HCT116 (cell line): ENCODE measurements at regions not wholly inside any gene's neighbourhood (a gene's known extent, or its start where the extent isn't known, plus 50 kb on each side); places are given as distances from the start of the nearest gene placed in this dataset.

Experiments used
- ATAC-seq: fragments of 200-7000 bp; cut with Tn5 transposase; 2 replicates; pipeline ENCODE4 v1.9.1; 2020; ENCODE audit warnings: mild to moderate bottlenecking, moderate library complexity
- BruUV-seq: library from RNA; stranded (reverse); fragments of 400-500 nt; replicated peaks from 2 replicates; lab custom pipeline; 2021; lab: Mats Ljungman, UMichigan
- CTCF ChIA-PET: fragments of 300-600 bp; sonication (Branson Sonifier 250); formaldehyde crosslinking; loops from one replicate; lab custom pipeline; 2021; ENCODE audit warnings: antibody characterized with exemption; lab: Charles Lee
- POLR2A ChIA-PET: fragments of 300-600, 350-600 bp; sonication (Branson Sonifier 250); formaldehyde crosslinking; loops from one replicate; lab custom pipeline; 2021; ENCODE audit warnings: antibody characterized with exemption; lab: Charles Lee
- RAD21 ChIA-PET, 2 experiments: fragments of 300-600 bp; sonication (Branson Sonifier 250); formaldehyde crosslinking; loops; one replicate each; lab custom pipeline; 2023; ENCODE audit warnings: low total read pairs in 2 of 2; ENCODE audit not compliant: uncharacterized antibody in 2 of 2, unreplicated experiment in 2 of 2, low non-redundant PET in 1 of 2; lab: Charles Lee
- DNase-seq: peaks from one replicate; pipeline ENCODE4 v3.0.0-alpha.2; 2010; ENCODE audit warnings: low read depth, low spot score
- H2AFZ ChIP-seq: fragments of 200-600 bp; shearing (Covaris generic), sonication (generic); 2 replicates; pipeline ENCODE4 v1.6.1; 2017; ENCODE audit warnings: low read depth, mixed run types, mixed read lengths, antibody characterized with exemption, low read length; ENCODE audit not compliant: poor library complexity, severe bottlenecking
- H3K27ac ChIP-seq: 2 replicates; pipeline ENCODE4 v1.5.1; 2012; ENCODE audit warnings: low read depth, low read length
- H3K27me3 ChIP-seq: fragments of 200-600 bp; sonication (generic); 2 replicates; pipeline ENCODE4 v1.6.1; 2016; ENCODE audit warnings: mixed run types, low read length, mixed read lengths; ENCODE audit not compliant: insufficient read depth
- H3K36me3 ChIP-seq, 2 experiments: fragments of 200-500 bp in 1 of 2; fragments of 200-600 bp in 1 of 2; sonication (Bioruptor generic) in 1 of 2; sonication (generic) in 1 of 2; 2 replicates each; pipeline versions ENCODE4 v1.5.1 to v1.6.1; 2014 to 2016; ENCODE audit warnings: low read length in 2 of 2, inconsistent platforms in 1 of 2, mixed read lengths in 1 of 2, mixed run types in 1 of 2; ENCODE audit not compliant: insufficient read depth in 2 of 2, control insufficient read depth in 1 of 2
- H3K4me1 ChIP-seq, 2 experiments: fragments of 200-600 bp in 1 of 2; sonication (generic) in 1 of 2; 2 replicates each; pipeline versions ENCODE4 v1.5.1 to v1.6.1; 2012 to 2017; ENCODE audit warnings: low read length in 2 of 2, inconsistent platforms in 1 of 2, mild to moderate bottlenecking in 1 of 2, mixed read lengths in 1 of 2, mixed run types in 1 of 2, moderate library complexity in 1 of 2; ENCODE audit not compliant: insufficient read depth in 2 of 2, control insufficient read depth in 1 of 2
- H3K4me2 ChIP-seq: fragments of 200-600 bp; sonication (generic); 2 replicates; pipeline ENCODE4 v1.6.1; 2017; ENCODE audit warnings: mixed run types, low read length, mixed read lengths
- H3K4me3 ChIP-seq, 2 experiments: fragments of 200-600 bp in 1 of 2; sonication (generic) in 1 of 2; replicated peaks in 1 of 2; 2 replicates each; pipeline ENCODE4 v1.5.1; 2011 to 2016; ENCODE audit warnings: low read length in 2 of 2, control low read depth in 1 of 2, low read depth in 1 of 2, mild to moderate bottlenecking in 1 of 2, mixed read lengths in 1 of 2, mixed run types in 1 of 2
- H3K79me2 ChIP-seq: fragments of 200-600 bp; sonication (generic); 2 replicates; pipeline ENCODE4 v1.6.1; 2017; ENCODE audit warnings: mild to moderate bottlenecking, mixed run types, low read length, moderate library complexity, mixed read lengths; ENCODE audit not compliant: insufficient read depth
- H3K9ac ChIP-seq: fragments of 200-600 bp; sonication (generic); 2 replicates; pipeline ENCODE4 v1.6.1; 2016; ENCODE audit warnings: low read length, mixed read lengths
- H3K9me2 ChIP-seq: fragments of 200-600 bp; sonication (generic), shearing (Covaris generic); 2 replicates; pipeline ENCODE4 v1.6.1; 2017; ENCODE audit warnings: mixed run types, mild to moderate bottlenecking, moderate library complexity; ENCODE audit not compliant: insufficient read depth
- H3K9me3 ChIP-seq, 2 experiments: fragments of 200-500 bp in 1 of 2; fragments of 200-600 bp in 1 of 2; sonication (Bioruptor generic) in 1 of 2; sonication (generic) in 1 of 2; 2 replicates each; pipeline ENCODE4 v1.6.1; 2014 to 2017; ENCODE audit warnings: low read length in 2 of 2, mixed read lengths in 2 of 2, inconsistent platforms in 1 of 2, low read depth in 1 of 2, mild to moderate bottlenecking in 1 of 2, mixed run types in 1 of 2, moderate library complexity in 1 of 2; ENCODE audit not compliant: control insufficient read depth in 1 of 2, insufficient read depth in 1 of 2
- H4K20me1 ChIP-seq: fragments of 200-600 bp; sonication (generic), shearing (Covaris generic); 2 replicates; pipeline ENCODE4 v1.6.1; 2017; ENCODE audit warnings: mixed run types, mild to moderate bottlenecking, moderate library complexity; ENCODE audit not compliant: insufficient read depth
- CBX3 ChIP-seq: IDR thresholded peaks from 2 replicates; pipeline ENCODE4 v1.6.1; 2012; ENCODE audit warnings: low read depth
- EGR1 ChIP-seq: IDR thresholded peaks from 2 replicates; pipeline ENCODE4 v1.6.1; 2012; ENCODE audit warnings: low read depth
- ELF1 ChIP-seq: IDR thresholded peaks from 2 replicates; pipeline ENCODE4 v1.6.1; 2012; ENCODE audit warnings: low read depth, borderline replicate concordance
- EZH2phosphoT487 ChIP-seq: fragments of 200-600 bp; IDR thresholded peaks from 2 replicates; pipeline ENCODE4 v1.6.1; 2018; ENCODE audit warnings: antibody characterized with exemption, borderline replicate concordance
- JUND ChIP-seq: IDR thresholded peaks from 2 replicates; pipeline ENCODE4 v1.6.1; 2012
- POLR2A ChIP-seq: IDR thresholded peaks from 2 replicates; pipeline ENCODE4 v1.7.0; 2011; ENCODE audit warnings: borderline replicate concordance; ENCODE audit not compliant: insufficient read depth, insufficient read length; ENCODE audit errors: extremely low read depth
- POLR2AphosphoS5 ChIP-seq: IDR thresholded peaks from 2 replicates; pipeline ENCODE4 v1.6.1; 2011; ENCODE audit warnings: mild to moderate bottlenecking, low read depth, low read length, moderate library complexity
- RAD21 ChIP-seq: IDR thresholded peaks from 2 replicates; pipeline ENCODE4 v1.6.1; 2012; ENCODE audit warnings: low read depth, mild to moderate bottlenecking
- REST ChIP-seq: IDR thresholded peaks from 2 replicates; pipeline ENCODE4 v1.6.1; 2012; ENCODE audit warnings: low read depth
- SIN3A ChIP-seq: IDR thresholded peaks from 2 replicates; pipeline ENCODE4 v1.6.1; 2012; ENCODE audit warnings: low read depth
- SP1 ChIP-seq: IDR thresholded peaks from 2 replicates; pipeline ENCODE4 v1.6.1; 2012; ENCODE audit warnings: low read depth
- SRF ChIP-seq: IDR thresholded peaks from 2 replicates; pipeline ENCODE4 v1.6.1; 2012; ENCODE audit warnings: low read depth
- TCF7L2 ChIP-seq: IDR thresholded peaks from 2 replicates; pipeline ENCODE4 v1.7.0; 2011; ENCODE audit warnings: borderline replicate concordance, inconsistent platforms; ENCODE audit not compliant: insufficient read depth, insufficient read length; ENCODE audit errors: extremely low read depth
- YY1 ChIP-seq: IDR thresholded peaks from 2 replicates; pipeline ENCODE4 v1.6.1; 2011; ENCODE audit warnings: low read length, low read depth, moderate library complexity, mild to moderate bottlenecking; ENCODE audit not compliant: insufficient replicate concordance; ENCODE audit errors: extremely low read depth
- ZBTB33 ChIP-seq: IDR thresholded peaks from 2 replicates; pipeline ENCODE4 v1.6.1; 2011; ENCODE audit warnings: mild to moderate bottlenecking, low read length, moderate library complexity; ENCODE audit not compliant: insufficient replicate concordance; ENCODE audit errors: extremely low read depth
- ZFX ChIP-seq: fragments of 450-650 bp; IDR thresholded peaks from 2 replicates; pipeline ENCODE4 v1.6.1; 2017
- intact Hi-C: fragments of 100-400 bp; cut with micrococcal nuclease; formaldehyde crosslinking; loops from 2 replicates; pipeline ENCODE4 v1.10.0; 2022

GRCh38 chr6:140379919-140380318 lies 1005.5 kb upstream of the CITED2 start (continued):
- TF ChIP-seq REST, result no peak

- ChIA-PET POLR2A (no interaction called here), CTCF (no interaction called here)
- TF ChIP-seq TCF7L2 (no peak), SP1 (no peak), EGR1 (no peak), ZBTB33 (no peak), CBX3 (no peak), JUND (no peak), ELF1 (no peak), YY1 (no peak), SRF (no peak), SIN3A (no peak), ZFX (no peak), EZH2phosphoT487 (no peak), POLR2AphosphoS5 (no peak), RAD21 (no peak), REST (no peak), POLR2A (no peak)
Measured at GRCh38 chr6:140376209-140376608, 1001.8 kb upstream of the CITED2 start.

More at GRCh38 chr6:140376209-140376608, 1001.8 kb upstream of the CITED2 start:
- H3K27me3 ChIP-seq, result no peaks in the 10 kb centered on the region
- ATAC-seq (no peak), DNase-seq (no peak)
- no peaks in the 10 kb centered on the region for H4K20me1 ChIP-seq
- peaks cover 2% of the 10 kb centered on the region; the same call in 1 of the 2 replicates for H3K9me2 ChIP-seq
- no peak overlapping the region for H3K4me2 ChIP-seq
- RAD21 ChIA-PET, result no interaction called here
- no peaks in the 10 kb centered on the region for H3K36me3 ChIP-seq
- H3K79me2 ChIP-seq, result no peaks in the 10 kb centered on the region
- no peak overlapping the region for H3K9ac ChIP-seq
- H3K4me1 ChIP-seq, result no peaks in the 10 kb centered on the region
- no peak overlapping the region for H2AFZ ChIP-seq
- intact Hi-C loops, result no loop called here
- H3K27ac ChIP-seq, result no peak overlapping the region
- no peaks in the 10 kb centered on the region for H3K9me3 ChIP-seq
- BruUV-seq, result no TSS peak
- no peak overlapping the region for H3K4me3 ChIP-seq
